T47D (cell line): ENCODE measurements at regions not wholly inside any gene's neighbourhood (a gene's known extent, or its start where the extent isn't known, plus 50 kb on each side); places are given as distances from the start of the nearest gene placed in this dataset.
A peak's percentile ranks its signal among the peaks of the same experiment; 100 is the strongest.

Source experiments
- DNase-seq, 2 experiments: peaks; one replicate each; pipeline versions ENCODE4 v3.0.0 to v3.0.0-alpha.2; 2011 to 2012; ENCODE audit warnings: low read depth in 1 of 2, low spot score in 1 of 2
- JUND ChIP-seq: IDR thresholded peaks from 2 replicates; pipeline ENCODE4 v1.6.1; 2012; ENCODE audit warnings: low read depth
- in situ Hi-C: cut with HindIII; loops from 2 replicates; pipeline ENCODE4 v1.10.0; 2016; ENCODE audit warnings: low sequenced_read_pairs, low pct_unique_long_range_greater_than_20kb

DNA sequence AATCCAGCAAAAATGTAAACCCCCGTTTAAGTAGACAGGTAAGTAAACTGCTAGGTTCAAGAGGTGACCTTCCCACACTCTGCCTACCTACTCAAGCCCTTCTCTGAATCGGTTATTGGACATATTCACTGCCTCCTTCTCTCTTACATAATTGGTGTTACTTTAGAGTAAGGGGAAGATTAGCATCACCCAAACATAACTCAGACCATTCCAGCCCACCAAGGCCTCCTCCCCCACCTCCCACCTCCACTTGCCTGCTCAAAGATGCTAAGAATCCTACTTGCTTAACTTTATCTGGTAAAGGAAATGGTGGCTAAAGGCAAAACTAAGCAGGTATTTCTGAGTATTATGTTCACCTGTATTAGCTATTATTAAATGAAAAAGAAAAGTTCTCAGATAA is 55.0 kb upstream of the DTNA start:
- DNase-seq, result no peak
- in situ Hi-C loops, result no loop called here
- TF ChIP-seq JUND, result no peak

DNA sequence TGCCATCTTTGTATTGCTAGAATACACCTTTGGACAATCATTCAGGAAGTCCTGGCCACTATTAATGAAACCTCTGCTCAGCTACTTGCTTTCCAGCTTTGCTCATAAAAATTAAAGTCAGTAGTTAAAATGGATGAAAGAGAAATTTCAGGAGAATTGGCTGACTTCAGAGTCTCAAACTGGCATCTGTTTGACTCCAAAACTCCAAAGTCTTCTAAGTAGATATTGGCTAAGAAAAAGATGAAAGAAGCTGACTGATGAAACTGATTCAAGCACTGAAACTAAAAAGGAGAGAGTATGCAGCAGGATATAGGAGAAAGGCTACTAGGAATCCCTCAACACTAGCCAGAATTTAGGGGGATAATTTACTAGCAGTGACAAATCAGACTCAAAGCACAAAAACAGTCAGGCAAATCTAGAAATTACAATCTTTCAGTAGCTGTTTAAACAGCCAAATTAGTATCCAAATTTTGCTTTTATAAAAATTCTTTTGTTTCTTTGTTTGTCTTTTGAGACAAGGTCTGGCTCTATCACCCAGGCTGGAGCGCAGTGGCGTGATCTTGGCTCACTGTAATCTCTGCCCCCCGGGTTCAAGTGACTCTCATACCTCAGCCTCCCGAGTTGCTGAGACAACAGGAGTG is 52.1 kb upstream of the DTNA start:
- DNase-seq, result no peak
- in situ Hi-C loops, result no loop called here
- TF ChIP-seq JUND, result no peak

DNA sequence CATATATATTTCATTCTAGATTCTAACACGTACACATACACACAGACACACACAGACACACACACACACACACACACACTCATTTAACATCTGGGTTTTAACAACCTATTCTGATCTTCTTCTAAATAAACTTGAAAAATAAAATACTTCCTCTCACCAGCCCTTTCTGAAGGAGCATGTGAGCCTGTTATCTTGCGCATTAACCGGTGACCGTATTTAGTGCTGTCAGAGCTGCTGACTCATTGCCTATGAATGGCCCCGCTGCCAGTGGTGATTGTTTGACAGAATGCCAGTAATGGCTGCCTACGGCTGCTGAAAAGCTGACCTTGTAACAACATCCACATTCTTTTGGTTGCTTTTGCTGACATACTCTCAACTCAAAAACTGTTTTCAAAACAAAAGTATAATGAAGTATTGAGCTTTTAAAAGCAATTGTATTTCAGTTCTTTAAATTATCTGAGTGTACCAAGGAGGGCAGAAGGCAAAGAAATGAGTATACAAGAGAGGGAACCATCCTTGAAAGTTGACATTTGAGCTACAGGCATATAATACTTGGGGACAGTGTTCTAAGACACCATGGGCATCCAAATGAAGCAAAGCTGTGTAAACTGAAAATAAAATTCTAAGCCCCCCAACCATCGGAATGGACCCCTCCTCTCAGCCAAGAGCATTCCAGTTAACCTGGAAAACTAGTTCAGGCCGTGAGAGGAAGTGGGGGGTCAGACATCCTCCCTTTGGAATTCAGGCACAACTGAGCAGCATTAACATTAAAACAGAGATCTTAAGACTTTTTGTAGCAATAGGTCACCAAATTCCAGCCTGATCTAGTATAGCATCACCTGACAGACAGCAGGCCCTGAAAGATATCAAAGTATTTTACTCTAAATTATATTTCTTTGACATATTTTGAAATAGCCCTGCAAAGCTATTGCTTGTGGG is 50.2 kb upstream of the DTNA start:
- no peak for TF ChIP-seq JUND
- peak; percentile 4 to 66 for DNase-seq
- in situ Hi-C loops, result no loop called here
